ENCODE measurements at regions not wholly inside any gene's neighbourhood (a gene's known extent, or its start where the extent isn't known, plus 50 kb on each side); places are given as distances from the start of the nearest gene placed in this dataset.
"Not testable (repeated sequence)": the region's sequence is repeated elsewhere in the genome, so short reads cannot be mapped to it uniquely, and the experiment has no call there.

GRCh38 chr1:30569384-30569783 lies 154.0 kb downstream of the MATN1 start:
- DNase-seq (ENCODE audit: low spot score): no peak

- DNase-seq (ENCODE audit: low spot score): no peak
Observed at GRCh38 chr1:30562559-30562958, 160.8 kb downstream of the MATN1 start.

- no peak for DNase-seq (ENCODE audit: low spot score)
Observed at GRCh38 chr1:30551603-30552002, 171.8 kb downstream of the MATN1 start.

GRCh38 chr1:30550365-30551220 lies 172.8 kb downstream of the MATN1 start:
- DNase-seq (ENCODE audit: low spot score): no peak

- not testable (repeated sequence) for DNase-seq (ENCODE audit: low spot score)
Observed at GRCh38 chr1:30549872-30550271, 173.5 kb downstream of the MATN1 start.

GRCh38 chr1:30548294-30548693 lies 175.1 kb downstream of the MATN1 start:
- DNase-seq (ENCODE audit: low spot score): no peak

- DNase-seq (ENCODE audit: low spot score): not testable (repeated sequence)
Observed at GRCh38 chr1:30547326-30547725, 176.1 kb downstream of the MATN1 start.

- no peak for DNase-seq (ENCODE audit: low spot score)
Observed at GRCh38 chr1:30545365-30545764, 178.0 kb downstream of the MATN1 start.

- no peak for DNase-seq (ENCODE audit: low spot score)
Observed at GRCh38 chr1:30541721-30542485, 181.5 kb downstream of the MATN1 start.

GRCh38 chr1:30540611-30541192 lies 182.7 kb downstream of the MATN1 start:
- no peak for DNase-seq (ENCODE audit: low spot score)

GRCh38 chr1:30539884-30540283 lies 183.5 kb downstream of the MATN1 start:
- no peak for DNase-seq (ENCODE audit: low spot score)

GRCh38 chr1:30538993-30539867 lies 184.2 kb downstream of the MATN1 start:
- no peak for DNase-seq (ENCODE audit: low spot score)

- no peak for DNase-seq (ENCODE audit: low spot score)
Observed at GRCh38 chr1:30538226-30538992, 185.0 kb downstream of the MATN1 start.

- no peak for DNase-seq (ENCODE audit: low spot score)
Observed at GRCh38 chr1:30537279-30537678, 186.1 kb downstream of the MATN1 start.

GRCh38 chr1:30536530-30536929 lies 186.9 kb downstream of the MATN1 start:
- DNase-seq (ENCODE audit: low spot score): no peak

GRCh38 chr1:30535595-30536325 lies 187.6 kb downstream of the MATN1 start:
- no peak for DNase-seq (ENCODE audit: low spot score)

GRCh38 chr1:30534551-30534940 lies 188.8 kb downstream of the MATN1 start:
- no peak for DNase-seq (ENCODE audit: low spot score)

GRCh38 chr1:30533796-30534550 lies 189.4 kb downstream of the MATN1 start:
- DNase-seq (ENCODE audit: low spot score): no peak

- DNase-seq (ENCODE audit: low spot score): no peak
Observed at GRCh38 chr1:30533141-30533540, 190.2 kb downstream of the MATN1 start.

- DNase-seq (ENCODE audit: low spot score): no peak
Observed at GRCh38 chr1:30532621-30533020, 190.8 kb downstream of the MATN1 start.

Data from activated CD4-positive, alpha-beta T cell treated with anti-CD3 and anti-CD28 coated beads, Interleukin-2, Interleukin-4, amounts not matched to agents 100 ng/mL and 50 ng/mL, durations not matched to agents 16 hours and 8 hours (primary cell).